Progenitor cell of endocrine pancreas (in vitro differentiated cells): ENCODE measurements at regions not wholly inside any gene's neighbourhood (a gene's known extent, or its start where the extent isn't known, plus 50 kb on each side); places are given as distances from the start of the nearest gene placed in this dataset.

Source experiments
- DNase-seq: peaks from one replicate; pipeline ENCODE4 v3.0.0; 2021; ENCODE audit warnings: low spot score; ENCODE audit not compliant: unreplicated experiment
- H3K27ac Mint-ChIP-seq: 2 replicates; pipeline ENCODE4 v1.8.0; 2021; ENCODE audit warnings: mild to moderate bottlenecking, moderate library complexity, mixed read lengths
- H3K27me3 Mint-ChIP-seq: 2 replicates; pipeline ENCODE4 v1.8.0; 2021; ENCODE audit warnings: mixed read lengths
- H3K36me3 Mint-ChIP-seq: 2 replicates; pipeline ENCODE4 v1.8.0; 2022; ENCODE audit warnings: mixed read lengths; ENCODE audit not compliant: insufficient read depth
- H3K4me1 Mint-ChIP-seq: 2 replicates; pipeline ENCODE4 v1.8.0; 2021; ENCODE audit warnings: low read depth, mixed read lengths
- H3K4me3 Mint-ChIP-seq: 2 replicates; pipeline ENCODE4 v1.8.0; 2021; ENCODE audit warnings: low read depth, mild to moderate bottlenecking, moderate library complexity, mixed read lengths
- H3K9me3 Mint-ChIP-seq: 2 replicates; pipeline ENCODE4 v1.8.0; 2021; ENCODE audit warnings: low read depth, mixed read lengths
- CTCF ChIP-seq: fragments of 200-600 bp; sonication (generic); IDR thresholded peaks from one replicate; pipeline ENCODE4 v1.5.0; 2021; ENCODE audit warnings: antibody characterized with exemption, mild to moderate bottlenecking; ENCODE audit not compliant: unreplicated experiment

- Mint-ChIP-seq H3K9me3 (peaks cover 8% of the 10 kb centered on the region), H3K4me1 (no peaks in the 10 kb centered on the region), H3K27ac (no peak overlapping the region), H3K4me3 (no peak overlapping the region), H3K27me3 (peaks cover 7% of the 10 kb centered on the region), H3K36me3 (no peaks in the 10 kb centered on the region)
- no peak for DNase-seq
- TF ChIP-seq CTCF = no peak
These were observed 128.6 kb upstream of the SYN3 start for GRCh38 chr22:33186816-33187215.

- H3K27me3 Mint-ChIP-seq = peaks cover 4% of the 10 kb centered on the region
- TF ChIP-seq CTCF = no peak
- no peak overlapping the region for H3K27ac Mint-ChIP-seq
- peaks cover 16% of the 10 kb centered on the region for H3K9me3 Mint-ChIP-seq
- H3K4me1 Mint-ChIP-seq = no peaks in the 10 kb centered on the region
- DNase-seq = no peak
- H3K36me3 Mint-ChIP-seq = no peaks in the 10 kb centered on the region
- H3K4me3 Mint-ChIP-seq = no peak overlapping the region
These were observed 122.2 kb upstream of the SYN3 start for GRCh38 chr22:33180356-33180755.

DNA sequence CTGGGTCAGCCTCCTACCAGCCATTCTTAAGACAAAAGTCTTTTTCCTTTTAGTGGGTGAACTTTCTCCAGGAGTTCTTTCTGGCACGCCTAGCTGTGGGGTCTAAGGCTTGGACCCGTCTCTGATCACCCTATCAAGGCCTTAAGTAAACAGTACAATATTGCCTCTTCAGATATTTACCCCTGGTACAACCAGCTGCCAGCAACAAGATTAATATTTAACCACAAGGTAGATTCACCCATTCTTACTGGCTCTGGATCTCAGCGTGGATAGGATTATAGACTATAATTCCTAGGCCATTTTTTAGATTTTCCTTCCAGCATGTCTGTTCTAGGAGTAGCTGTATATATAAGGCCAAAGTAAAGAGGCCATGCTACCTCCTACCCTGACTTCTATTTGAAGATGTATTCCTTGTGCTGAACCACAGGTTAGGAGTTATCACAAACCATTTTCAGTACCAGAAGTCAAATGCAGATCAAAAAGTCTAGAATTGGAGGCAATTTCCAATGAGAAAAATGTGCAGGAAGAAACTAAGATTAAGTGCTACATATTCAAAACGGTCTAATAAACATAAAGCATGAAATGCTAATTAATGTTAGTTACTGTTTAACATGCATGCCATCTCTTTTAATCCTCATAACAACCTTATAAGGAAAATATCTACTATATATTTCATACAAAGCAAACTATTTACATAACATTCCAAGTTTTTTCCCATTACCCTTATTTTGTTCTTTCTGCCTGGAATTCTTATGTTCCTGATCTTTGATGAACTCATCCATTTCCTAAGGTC lies 110.0 kb upstream of the SYN3 start:
- H3K4me3 Mint-ChIP-seq = no peak overlapping the region
- H3K27me3 Mint-ChIP-seq = peaks cover 8% of the 10 kb centered on the region
- H3K36me3 Mint-ChIP-seq = no peaks in the 10 kb centered on the region
- H3K9me3 Mint-ChIP-seq = peaks cover 3% of the 10 kb centered on the region
- no peak overlapping the region for H3K27ac Mint-ChIP-seq
- DNase-seq = no peak
- H3K4me1 Mint-ChIP-seq = peaks cover 17% of the 10 kb centered on the region
- TF ChIP-seq CTCF = no peak

DNA sequence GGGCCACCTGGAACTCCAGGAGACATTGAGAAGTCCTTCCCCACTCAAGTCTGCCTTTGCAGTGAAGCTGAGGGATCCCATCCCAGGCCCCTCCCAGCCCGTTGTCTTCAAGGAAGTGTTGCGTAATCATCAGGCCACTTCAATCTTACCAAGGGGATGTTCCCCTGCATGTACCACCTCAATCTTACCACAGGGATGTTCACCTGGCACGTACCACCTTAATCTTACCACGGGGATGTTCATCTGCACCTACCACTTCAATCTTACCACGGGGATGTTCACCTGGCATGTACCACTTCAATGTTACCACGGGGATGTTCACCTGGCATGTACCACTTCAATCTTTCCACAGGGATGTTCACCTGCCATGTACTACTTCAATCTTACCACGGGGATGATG lies 108.0 kb upstream of the SYN3 start:
- H3K36me3 Mint-ChIP-seq = no peaks in the 10 kb centered on the region
- no peak overlapping the region for H3K4me3 Mint-ChIP-seq
- TF ChIP-seq CTCF = no peak
- H3K27ac Mint-ChIP-seq = no peak overlapping the region
- peaks cover 18% of the 10 kb centered on the region for H3K4me1 Mint-ChIP-seq
- DNase-seq = no peak
- H3K9me3 Mint-ChIP-seq = peaks cover 3% of the 10 kb centered on the region
- H3K27me3 Mint-ChIP-seq = peaks cover 16% of the 10 kb centered on the region

DNA sequence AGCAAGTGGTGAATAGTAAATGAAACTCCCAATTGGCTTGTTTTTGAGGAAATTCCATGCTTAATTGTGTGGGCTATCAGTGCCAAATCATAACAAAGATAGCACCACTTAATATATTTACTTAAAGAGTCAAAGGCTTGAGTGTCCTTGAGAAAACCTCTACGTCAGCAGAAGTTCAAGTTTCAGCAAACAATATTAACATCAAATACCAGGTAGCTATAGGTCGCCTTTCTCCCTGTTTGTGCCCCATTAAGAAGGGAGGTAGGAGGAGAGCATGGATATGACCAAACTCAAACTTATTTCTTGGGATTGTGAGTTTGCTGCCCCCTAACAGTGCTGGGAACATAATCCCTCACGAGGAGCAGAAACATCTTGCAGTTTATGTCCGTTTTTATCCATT lies 105.6 kb upstream of the SYN3 start:
- H3K27ac Mint-ChIP-seq = no peak overlapping the region
- peaks cover 18% of the 10 kb centered on the region for H3K4me1 Mint-ChIP-seq
- DNase-seq = no peak
- H3K27me3 Mint-ChIP-seq = peaks cover 16% of the 10 kb centered on the region
- peaks cover 3% of the 10 kb centered on the region for H3K9me3 Mint-ChIP-seq
- no peaks in the 10 kb centered on the region for H3K36me3 Mint-ChIP-seq
- TF ChIP-seq CTCF = no peak
- H3K4me3 Mint-ChIP-seq = no peak overlapping the region
